Panc1 (cell line): ENCODE measurements at regions not wholly inside any gene's neighbourhood (a gene's known extent, or its start where the extent isn't known, plus 50 kb on each side); places are given as distances from the start of the nearest gene placed in this dataset.

Experiments used
- ATAC-seq: fragments of 200-7000 bp; cut with Tn5 transposase; 2 replicates; pipeline ENCODE4 v1.9.1; 2020; ENCODE audit warnings: mild to moderate bottlenecking, moderate library complexity
- BruUV-seq: library from RNA; stranded (reverse); fragments of 400-500 nt; replicated peaks from 2 replicates; lab custom pipeline; 2021; lab: Mats Ljungman, UMichigan
- CTCF ChIA-PET: fragments of 300-600 bp; sonication (Branson Sonifier 250); formaldehyde crosslinking; loops from one replicate; lab custom pipeline; 2022; ENCODE audit warnings: antibody characterized with exemption; lab: Charles Lee
- POLR2A ChIA-PET: fragments of 300-600 bp; sonication (Branson Sonifier 250); formaldehyde crosslinking; loops from one replicate; lab custom pipeline; 2022; ENCODE audit warnings: antibody characterized with exemption; lab: Charles Lee
- DNase-seq: peaks from one replicate; pipeline ENCODE4 v3.0.0-alpha.2; 2010; ENCODE audit warnings: low read depth, low spot score
- H3K27ac ChIP-seq: 2 replicates; pipeline ENCODE4 v1.5.1; 2011; ENCODE audit warnings: mild to moderate bottlenecking, low read length, inconsistent platforms
- H3K27me3 ChIP-seq: fragments of 200-500 bp; sonication (Bioruptor generic); 2 replicates; pipeline ENCODE4 v1.6.0; 2014; ENCODE audit warnings: low read length, inconsistent platforms; ENCODE audit not compliant: control insufficient read depth, insufficient read depth
- H3K36me3 ChIP-seq: fragments of 200-500 bp; sonication (Bioruptor generic); 2 replicates; pipeline ENCODE4 v1.5.1; 2014; ENCODE audit warnings: inconsistent platforms, mild to moderate bottlenecking, low read length, moderate library complexity; ENCODE audit not compliant: control insufficient read depth, insufficient read depth
- H3K4me1 ChIP-seq: 2 replicates; pipeline ENCODE4 v1.5.1; 2011; ENCODE audit warnings: inconsistent platforms, mild to moderate bottlenecking, low read length, moderate library complexity; ENCODE audit not compliant: control insufficient read depth, insufficient read depth
- H3K4me3 ChIP-seq, 2 experiments: 2 replicates each; pipeline ENCODE4 v1.5.1; 2011 to 2012; ENCODE audit warnings: low read depth in 2 of 2, low read length in 2 of 2, mild to moderate bottlenecking in 2 of 2, inconsistent platforms in 1 of 2, moderate library complexity in 1 of 2
- H3K9me3 ChIP-seq: fragments of 200-500 bp; sonication (Bioruptor generic); 2 replicates; pipeline ENCODE4 v1.5.1; 2014; ENCODE audit warnings: low read depth, mild to moderate bottlenecking, inconsistent platforms, low read length, moderate library complexity; ENCODE audit not compliant: control insufficient read depth, insufficient read depth
- CTCF ChIP-seq: fragments of 450-650 bp; IDR thresholded peaks from 2 replicates; pipeline ENCODE4 v1.5.1; 2017; ENCODE audit warnings: mild to moderate bottlenecking
- POLR2AphosphoS5 ChIP-seq: IDR thresholded peaks from 2 replicates; pipeline ENCODE4 v1.6.1; 2012; ENCODE audit warnings: mild to moderate bottlenecking, low read depth, low read length, moderate library complexity
- REST ChIP-seq, 2 experiments: IDR thresholded peaks; 2 replicates each; pipeline ENCODE4 v1.6.1; 2011 to 2012; ENCODE audit warnings: low read depth in 2 of 2, control low read depth in 1 of 2, low read length in 1 of 2, mild to moderate bottlenecking in 1 of 2, moderate library complexity in 1 of 2; ENCODE audit not compliant: insufficient read depth in 1 of 2
- SIN3A ChIP-seq: IDR thresholded peaks from 2 replicates; pipeline ENCODE4 v1.6.1; 2012; ENCODE audit warnings: low read depth, mild to moderate bottlenecking, low read length, moderate library complexity, borderline replicate concordance; ENCODE audit not compliant: insufficient read depth
- TCF7L2 ChIP-seq: IDR thresholded peaks from 2 replicates; pipeline ENCODE4 v1.6.1; 2011; ENCODE audit warnings: mild to moderate bottlenecking, low read depth, low read length, inconsistent platforms
- in situ Hi-C: cut with HindIII; loops from 2 replicates; pipeline ENCODE4 v1.10.0; 2016; ENCODE audit warnings: low sequenced_read_pairs, low pct_unique_long_range_greater_than_20kb
- intact Hi-C: fragments of 100-400 bp; cut with micrococcal nuclease; formaldehyde crosslinking; loops from one replicate; pipeline ENCODE4 v1.10.0; 2022; ENCODE audit not compliant: unreplicated experiment

- ATAC-seq, result no peak
- in situ Hi-C loops, result no loop called here
- Histone ChIP-seq H3K36me3 (no peaks in the 10 kb centered on the region), H3K9me3 (no peaks in the 10 kb centered on the region), H3K27me3 (no peaks in the 10 kb centered on the region), H3K27ac (no peak overlapping the region), H3K4me1 (no peaks in the 10 kb centered on the region), H3K4me3 (no peak overlapping the region)
- BruUV-seq, result no TSS peak
- intact Hi-C loops, result no loop called here
- no peak for TF ChIP-seq SIN3A
- ChIA-PET CTCF (interaction anchor here (0.6 kb wide), 1 partner anchor 69 kb away, joined by 4 read pairs; no protein-coding TSS in a partner anchor), POLR2A (no interaction called here)
- DNase-seq, result no peak
Measured at GRCh38 chr19:28067882-28068281, 1145.1 kb downstream of the UQCRFS1 start.

GRCh38 chr19:28066988-28067387 lies 1146.0 kb downstream of the UQCRFS1 start:
- no peak overlapping the region for H3K4me3 ChIP-seq
- no peaks in the 10 kb centered on the region for H3K36me3 ChIP-seq
- no TSS peak for BruUV-seq
- no peaks in the 10 kb centered on the region for H3K9me3 ChIP-seq
- no peak overlapping the region for H3K27ac ChIP-seq
- in situ Hi-C loops (no loop called here), intact Hi-C loops (no loop called here)
- ATAC-seq, result no peak
- no peak for TF ChIP-seq POLR2AphosphoS5
- no peak for TF ChIP-seq TCF7L2
- TF ChIP-seq REST (IDR thresholded peaks at IDR 0.05; ENCODE audit: insufficient read depth in 1 of 2, low read depth in 2 of 2, low read length in 1 of 2), result no peak
- no peak for TF ChIP-seq SIN3A
- TF ChIP-seq CTCF, result no peak
- DNase-seq, result no peak
- H3K4me1 ChIP-seq, result no peaks in the 10 kb centered on the region
- POLR2A ChIA-PET, result interaction anchor here (0.6 kb wide), 1 partner anchor 771 kb away, joined by 4 read pairs; no protein-coding TSS in a partner anchor
- H3K27me3 ChIP-seq, result no peaks in the 10 kb centered on the region
- CTCF ChIA-PET, result no interaction called here

- no peak overlapping the region for H3K27ac ChIP-seq
- ATAC-seq, result no peak
- no TSS peak for BruUV-seq
- no peaks in the 10 kb centered on the region for H3K9me3 ChIP-seq
- intact Hi-C loops (no loop called here), in situ Hi-C loops (no loop called here)
- H3K36me3 ChIP-seq, result no peaks in the 10 kb centered on the region
- no peaks in the 10 kb centered on the region for H3K27me3 ChIP-seq
- ChIA-PET CTCF (no interaction called here), POLR2A (interaction anchor here (0.6 kb wide), 1 partner anchor 770 kb away, joined by 4 read pairs; no protein-coding TSS in a partner anchor)
- H3K4me3 ChIP-seq, result no peak overlapping the region
- no peak for DNase-seq
- no peak for TF ChIP-seq SIN3A
- no peaks in the 10 kb centered on the region for H3K4me1 ChIP-seq
Measured at GRCh38 chr19:28066161-28066560, 1146.8 kb downstream of the UQCRFS1 start.
